Testis (tissue), 2 donors: ENCODE measurements at regions not wholly inside any gene's neighbourhood (a gene's known extent, or its start where the extent isn't known, plus 50 kb on each side); places are given as distances from the start of the nearest gene placed in this dataset.

ENCODE experiments used
- POLR2A ChIP-seq: fragments of 450-650 bp; IDR thresholded peaks from one replicate; pipeline ENCODE4 v1.6.1; 2017; ENCODE audit warnings: antibody characterized with exemption, mild to moderate bottlenecking, moderate library complexity
- TF ChIP-seq, protein P1 (sequence below), 3 experiments: fragments of 450-650 bp in 2 of 3; fragments of 200-600 bp in 1 of 3; sonication (generic) in 1 of 3; IDR thresholded peaks; one replicate each; pipeline ENCODE4 v1.5.1; 2016 to 2019; ENCODE audit warnings: antibody characterized with exemption in 3 of 3, mild to moderate bottlenecking in 2 of 3, moderate library complexity in 1 of 3

DNA sequence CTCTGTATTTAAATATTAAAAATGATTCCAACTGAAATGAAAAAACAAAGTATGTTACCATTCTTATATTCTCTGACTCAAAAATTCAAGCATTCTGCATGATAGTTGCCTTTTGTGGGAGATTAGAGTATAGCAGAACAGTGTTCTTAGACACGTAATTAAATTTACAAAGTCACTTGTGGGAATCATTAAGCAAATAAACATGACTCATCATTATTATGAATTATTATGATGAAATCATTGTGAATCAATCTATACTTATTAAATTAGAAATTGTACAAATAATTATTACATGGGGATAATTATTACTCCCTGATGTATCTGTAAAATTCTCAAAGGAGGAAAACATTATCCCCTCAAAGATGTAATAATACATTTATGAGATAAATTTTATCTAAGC, 358.9 kb upstream of the FSTL5 start:
- TF ChIP-seq, protein P1, sequence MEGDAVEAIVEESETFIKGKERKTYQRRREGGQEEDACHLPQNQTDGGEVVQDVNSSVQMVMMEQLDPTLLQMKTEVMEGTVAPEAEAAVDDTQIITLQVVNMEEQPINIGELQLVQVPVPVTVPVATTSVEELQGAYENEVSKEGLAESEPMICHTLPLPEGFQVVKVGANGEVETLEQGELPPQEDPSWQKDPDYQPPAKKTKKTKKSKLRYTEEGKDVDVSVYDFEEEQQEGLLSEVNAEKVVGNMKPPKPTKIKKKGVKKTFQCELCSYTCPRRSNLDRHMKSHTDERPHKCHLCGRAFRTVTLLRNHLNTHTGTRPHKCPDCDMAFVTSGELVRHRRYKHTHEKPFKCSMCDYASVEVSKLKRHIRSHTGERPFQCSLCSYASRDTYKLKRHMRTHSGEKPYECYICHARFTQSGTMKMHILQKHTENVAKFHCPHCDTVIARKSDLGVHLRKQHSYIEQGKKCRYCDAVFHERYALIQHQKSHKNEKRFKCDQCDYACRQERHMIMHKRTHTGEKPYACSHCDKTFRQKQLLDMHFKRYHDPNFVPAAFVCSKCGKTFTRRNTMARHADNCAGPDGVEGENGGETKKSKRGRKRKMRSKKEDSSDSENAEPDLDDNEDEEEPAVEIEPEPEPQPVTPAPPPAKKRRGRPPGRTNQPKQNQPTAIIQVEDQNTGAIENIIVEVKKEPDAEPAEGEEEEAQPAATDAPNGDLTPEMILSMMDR (IDR thresholded peaks at IDR 0.05) = no peak
- TF ChIP-seq POLR2A = no peak
